ENCODE measurements at regions not wholly inside any gene's neighbourhood (a gene's known extent, or its start where the extent isn't known, plus 50 kb on each side); places are given as distances from the start of the nearest gene placed in this dataset.

- no peaks in the 10 kb centered on the region for H3K9me3 ChIP-seq (ENCODE audit: control insufficient read depth, low read length)
- no peaks in the 10 kb centered on the region for H3K36me3 ChIP-seq (ENCODE audit: control insufficient read depth, insufficient read depth, low read length)
- no peaks in the 10 kb centered on the region for H3K27me3 ChIP-seq (ENCODE audit: control insufficient read depth, insufficient read depth, low read length, poor library complexity, severe bottlenecking)
- 98 to 100% methylated on average over 1 to 3 of the region's 5 CpGs for WGBS, 2 experiments
- peaks cover 13% of the 10 kb centered on the region for H3K4me1 ChIP-seq (ENCODE audit: control insufficient read depth, insufficient read depth, low read length)
- H3K4me3 ChIP-seq (ENCODE audit: insufficient read depth, low read depth, low read length), result no peak overlapping the region
- H3K27ac ChIP-seq (ENCODE audit: insufficient read depth, low read depth, low read length, poor library complexity, severe bottlenecking), result no peak overlapping the region
Observed at GRCh38 chr5:88558366-88558765, 289.7 kb upstream of the TMEM161B start.

GRCh38 chr5:88557881-88558280 lies 289.2 kb upstream of the TMEM161B start:
- Histone ChIP-seq H3K27ac (ENCODE audit: insufficient read depth, low read depth, low read length, poor library complexity, severe bottlenecking) (no peak overlapping the region), H3K9me3 (ENCODE audit: control insufficient read depth, low read length) (no peaks in the 10 kb centered on the region), H3K4me1 (ENCODE audit: control insufficient read depth, insufficient read depth, low read length) (peaks cover 13% of the 10 kb centered on the region), H3K4me3 (ENCODE audit: insufficient read depth, low read depth, low read length) (no peak overlapping the region), H3K36me3 (ENCODE audit: control insufficient read depth, insufficient read depth, low read length) (no peaks in the 10 kb centered on the region), H3K27me3 (ENCODE audit: control insufficient read depth, insufficient read depth, low read length, poor library complexity, severe bottlenecking) (no peaks in the 10 kb centered on the region)
- 93 to 100% methylated on average over 1 to 3 of the region's 3 CpGs for WGBS, 2 experiments

GRCh38 chr5:88557131-88557530 lies 288.5 kb upstream of the TMEM161B start:
- Histone ChIP-seq H3K36me3 (ENCODE audit: control insufficient read depth, insufficient read depth, low read length) (no peaks in the 10 kb centered on the region), H3K4me1 (ENCODE audit: control insufficient read depth, insufficient read depth, low read length) (peaks cover 13% of the 10 kb centered on the region), H3K9me3 (ENCODE audit: control insufficient read depth, low read length) (no peaks in the 10 kb centered on the region), H3K4me3 (ENCODE audit: insufficient read depth, low read depth, low read length) (no peak overlapping the region), H3K27ac (ENCODE audit: insufficient read depth, low read depth, low read length, poor library complexity, severe bottlenecking) (no peak overlapping the region), H3K27me3 (ENCODE audit: control insufficient read depth, insufficient read depth, low read length, poor library complexity, severe bottlenecking) (no peaks in the 10 kb centered on the region)
- WGBS, 2 experiments, result 100% methylated on average over 1 of the region's 2 CpGs; no CpG with 5 or more reads in 1 of the 2 experiments

- H3K4me3 ChIP-seq (ENCODE audit: insufficient read depth, low read depth, low read length), result no peak overlapping the region
- H3K27ac ChIP-seq (ENCODE audit: insufficient read depth, low read depth, low read length, poor library complexity, severe bottlenecking), result no peak overlapping the region
- WGBS, 2 experiments, result 39 to 43% methylated on average over 4 of the region's 4 CpGs
Observed at GRCh38 chr5:88556406-88556805, 287.8 kb upstream of the TMEM161B start.

GRCh38 chr5:88555674-88556073 lies 287.0 kb upstream of the TMEM161B start:
- 24 to 29% methylated on average over 3 to 4 of the region's 4 CpGs for WGBS, 2 experiments
- peaks cover 19% of the 10 kb centered on the region for H3K4me1 ChIP-seq (ENCODE audit: control insufficient read depth, insufficient read depth, low read length)
- H3K36me3 ChIP-seq (ENCODE audit: control insufficient read depth, insufficient read depth, low read length), result no peaks in the 10 kb centered on the region
- no peak overlapping the region for H3K4me3 ChIP-seq (ENCODE audit: insufficient read depth, low read depth, low read length)
- H3K9me3 ChIP-seq (ENCODE audit: control insufficient read depth, low read length), result no peaks in the 10 kb centered on the region
- H3K27ac ChIP-seq (ENCODE audit: insufficient read depth, low read depth, low read length, poor library complexity, severe bottlenecking), result no peak overlapping the region
- H3K27me3 ChIP-seq (ENCODE audit: control insufficient read depth, insufficient read depth, low read length, poor library complexity, severe bottlenecking), result no peaks in the 10 kb centered on the region

More at GRCh38 chr5:88556406-88556805, 287.8 kb upstream of the TMEM161B start:
- Histone ChIP-seq H3K4me1 (ENCODE audit: control insufficient read depth, insufficient read depth, low read length) (peaks cover 17% of the 10 kb centered on the region), H3K36me3 (ENCODE audit: control insufficient read depth, insufficient read depth, low read length) (no peaks in the 10 kb centered on the region), H3K9me3 (ENCODE audit: control insufficient read depth, low read length) (no peaks in the 10 kb centered on the region), H3K27me3 (ENCODE audit: control insufficient read depth, insufficient read depth, low read length, poor library complexity, severe bottlenecking) (no peaks in the 10 kb centered on the region)

- Histone ChIP-seq H3K4me1 (ENCODE audit: control insufficient read depth, insufficient read depth, low read length) (peaks cover 19% of the 10 kb centered on the region), H3K9me3 (ENCODE audit: control insufficient read depth, low read length) (no peaks in the 10 kb centered on the region), H3K27ac (ENCODE audit: insufficient read depth, low read depth, low read length, poor library complexity, severe bottlenecking) (no peak overlapping the region), H3K36me3 (ENCODE audit: control insufficient read depth, insufficient read depth, low read length) (no peaks in the 10 kb centered on the region), H3K4me3 (ENCODE audit: insufficient read depth, low read depth, low read length) (no peak overlapping the region), H3K27me3 (ENCODE audit: control insufficient read depth, insufficient read depth, low read length, poor library complexity, severe bottlenecking) (no peaks in the 10 kb centered on the region)
Observed at GRCh38 chr5:88553986-88554385, 285.3 kb upstream of the TMEM161B start.

- 95 to 100% methylated on average over 2 to 5 of the region's 5 CpGs for WGBS, 2 experiments
- no peak overlapping the region for H3K27ac ChIP-seq (ENCODE audit: insufficient read depth, low read depth, low read length, poor library complexity, severe bottlenecking)
- no peaks in the 10 kb centered on the region for H3K9me3 ChIP-seq (ENCODE audit: control insufficient read depth, low read length)
- H3K36me3 ChIP-seq (ENCODE audit: control insufficient read depth, insufficient read depth, low read length), result no peaks in the 10 kb centered on the region
- H3K27me3 ChIP-seq (ENCODE audit: control insufficient read depth, insufficient read depth, low read length, poor library complexity, severe bottlenecking), result no peaks in the 10 kb centered on the region
- H3K4me3 ChIP-seq (ENCODE audit: insufficient read depth, low read depth, low read length), result no peak overlapping the region
- peaks cover 19% of the 10 kb centered on the region for H3K4me1 ChIP-seq (ENCODE audit: control insufficient read depth, insufficient read depth, low read length)
Observed at GRCh38 chr5:88553136-88553875, 284.7 kb upstream of the TMEM161B start.

- no peaks in the 10 kb centered on the region for H3K9me3 ChIP-seq (ENCODE audit: control insufficient read depth, low read length)
- 88 to 96% methylated on average over 1 to 4 of the region's 4 CpGs for WGBS, 2 experiments
- H3K4me3 ChIP-seq (ENCODE audit: insufficient read depth, low read depth, low read length), result no peak overlapping the region
- H3K27ac ChIP-seq (ENCODE audit: insufficient read depth, low read depth, low read length, poor library complexity, severe bottlenecking), result no peak overlapping the region
- no peaks in the 10 kb centered on the region for H3K36me3 ChIP-seq (ENCODE audit: control insufficient read depth, insufficient read depth, low read length)
- H3K4me1 ChIP-seq (ENCODE audit: control insufficient read depth, insufficient read depth, low read length), result peaks cover 19% of the 10 kb centered on the region
- no peaks in the 10 kb centered on the region for H3K27me3 ChIP-seq (ENCODE audit: control insufficient read depth, insufficient read depth, low read length, poor library complexity, severe bottlenecking)
Observed at GRCh38 chr5:88552426-88552825, 283.8 kb upstream of the TMEM161B start.

- Histone ChIP-seq H3K27me3 (ENCODE audit: control insufficient read depth, insufficient read depth, low read length, poor library complexity, severe bottlenecking) (no peaks in the 10 kb centered on the region), H3K4me1 (ENCODE audit: control insufficient read depth, insufficient read depth, low read length) (peaks cover 18% of the 10 kb centered on the region), H3K9me3 (ENCODE audit: control insufficient read depth, low read length) (no peaks in the 10 kb centered on the region), H3K36me3 (ENCODE audit: control insufficient read depth, insufficient read depth, low read length) (no peaks in the 10 kb centered on the region), H3K27ac (ENCODE audit: insufficient read depth, low read depth, low read length, poor library complexity, severe bottlenecking) (no peak overlapping the region), H3K4me3 (ENCODE audit: insufficient read depth, low read depth, low read length) (no peak overlapping the region)
- WGBS, 2 experiments, result 33 to 36% methylated on average over 10 of the region's 10 CpGs
Observed at GRCh38 chr5:88551724-88552345, 283.2 kb upstream of the TMEM161B start.

GRCh38 chr5:88550736-88551135 lies 282.1 kb upstream of the TMEM161B start:
- H3K9me3 ChIP-seq (ENCODE audit: control insufficient read depth, low read length), result no peaks in the 10 kb centered on the region
- H3K4me3 ChIP-seq (ENCODE audit: insufficient read depth, low read depth, low read length), result no peak overlapping the region
- no peaks in the 10 kb centered on the region for H3K36me3 ChIP-seq (ENCODE audit: control insufficient read depth, insufficient read depth, low read length)
- H3K27ac ChIP-seq (ENCODE audit: insufficient read depth, low read depth, low read length, poor library complexity, severe bottlenecking), result no peak overlapping the region
- peaks cover 10% of the 10 kb centered on the region for H3K4me1 ChIP-seq (ENCODE audit: control insufficient read depth, insufficient read depth, low read length)
- H3K27me3 ChIP-seq (ENCODE audit: control insufficient read depth, insufficient read depth, low read length, poor library complexity, severe bottlenecking), result no peaks in the 10 kb centered on the region
